AG09309 (cell line): ENCODE measurements at regions not wholly inside any gene's neighbourhood (a gene's known extent, or its start where the extent isn't known, plus 50 kb on each side); places are given as distances from the start of the nearest gene placed in this dataset.

ENCODE experiments used
- DNase-seq: peaks from one replicate; pipeline ENCODE4 v3.0.0-alpha.2; 2010; ENCODE audit warnings: low read depth
- H3K4me3 ChIP-seq: 2 replicates; pipeline ENCODE4 v1.5.1; 2011; ENCODE audit warnings: mild to moderate bottlenecking, low read depth, low read length, moderate library complexity; ENCODE audit not compliant: control insufficient read depth
- CTCF ChIP-seq: IDR thresholded peaks from 2 replicates; pipeline ENCODE4 v1.5.1; 2011; ENCODE audit warnings: mild to moderate bottlenecking, low read depth, low read length, inconsistent platforms; ENCODE audit not compliant: insufficient read depth, control insufficient read depth; ENCODE audit errors: missing control alignments

GRCh38 chr10:106498675-106499074 lies 665.8 kb downstream of the SORCS1 start:
- TF ChIP-seq CTCF, result no peak
- H3K4me3 ChIP-seq, result no peak overlapping the region
- DNase-seq, result no peak

DNA sequence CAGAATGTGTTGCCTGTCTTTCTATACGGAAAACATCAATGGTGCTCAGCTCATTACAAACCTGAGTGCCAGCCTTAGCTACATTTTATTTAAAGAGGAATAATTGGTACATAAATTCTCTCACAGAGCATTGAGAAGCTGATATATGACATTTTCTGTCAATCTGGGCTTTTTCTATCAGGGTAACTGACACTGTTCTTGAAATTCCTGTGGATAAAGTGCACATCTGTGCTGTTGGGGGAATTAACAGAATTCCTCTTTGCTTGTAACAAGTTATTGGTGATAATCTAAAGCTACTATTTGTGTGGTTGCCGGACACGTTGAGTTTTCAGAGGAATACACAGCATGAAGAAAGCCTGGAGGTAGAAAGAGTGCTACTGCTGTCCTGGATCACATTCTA lies 668.6 kb downstream of the SORCS1 start:
- no peak overlapping the region for H3K4me3 ChIP-seq
- TF ChIP-seq CTCF, result no peak
- DNase-seq, result no peak

GRCh38 chr10:106493751-106494150 lies 670.8 kb downstream of the SORCS1 start:
- no peak for DNase-seq
- no peak for TF ChIP-seq CTCF
- no peak overlapping the region for H3K4me3 ChIP-seq

GRCh38 chr10:106493226-106493625 lies 671.3 kb downstream of the SORCS1 start:
- H3K4me3 ChIP-seq, result no peak overlapping the region
- no peak for TF ChIP-seq CTCF
- no peak for DNase-seq

GRCh38 chr10:106487726-106488125 lies 676.8 kb downstream of the SORCS1 start:
- no peak for DNase-seq
- no peak for TF ChIP-seq CTCF
- no peak overlapping the region for H3K4me3 ChIP-seq

- no peak for DNase-seq
- no peak overlapping the region for H3K4me3 ChIP-seq
- no peak for TF ChIP-seq CTCF
Measured at GRCh38 chr10:106481598-106482275, 682.8 kb downstream of the SORCS1 start.
